ENCODE measurements at regions not wholly inside any gene's neighbourhood (a gene's known extent, or its start where the extent isn't known, plus 50 kb on each side); places are given as distances from the start of the nearest gene placed in this dataset.

DNA sequence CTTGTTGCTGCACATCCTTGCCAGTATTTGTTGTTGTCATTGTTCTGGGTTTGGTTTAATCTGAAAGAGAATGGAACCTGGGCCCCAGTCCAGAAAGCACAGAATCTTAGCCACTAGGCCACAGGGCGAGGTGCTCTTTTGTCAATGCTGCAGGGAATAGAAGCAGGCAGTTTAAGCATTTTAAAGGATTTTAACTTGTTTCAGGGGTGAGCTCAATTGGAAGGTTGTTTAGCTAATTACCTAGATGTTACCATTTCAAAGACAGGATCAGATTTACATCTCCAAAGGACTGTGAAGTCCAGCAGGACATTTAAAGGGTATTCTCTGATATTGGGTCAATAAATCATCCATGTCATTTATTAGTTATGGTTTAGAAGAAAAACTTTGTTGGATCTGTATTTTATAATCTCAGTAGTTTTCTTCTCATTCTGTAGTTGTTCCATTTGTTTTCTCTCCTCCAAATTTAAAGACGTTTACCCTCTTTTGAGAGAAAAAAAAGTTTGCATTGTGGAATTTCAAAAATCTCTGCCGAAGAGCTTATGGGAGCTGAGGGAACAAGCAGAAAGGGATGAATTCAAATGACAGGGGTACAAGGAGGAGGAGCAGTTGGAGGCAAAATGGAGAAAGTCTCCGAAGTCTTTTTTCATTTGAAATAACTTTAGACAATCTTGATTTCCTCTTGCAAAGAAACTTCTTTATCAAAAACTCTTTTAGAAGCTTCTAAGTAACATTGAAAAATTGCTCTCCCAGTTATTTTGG, 57.5 kb upstream of the FAM47C start:
- no peak for DNase-seq

DNA sequence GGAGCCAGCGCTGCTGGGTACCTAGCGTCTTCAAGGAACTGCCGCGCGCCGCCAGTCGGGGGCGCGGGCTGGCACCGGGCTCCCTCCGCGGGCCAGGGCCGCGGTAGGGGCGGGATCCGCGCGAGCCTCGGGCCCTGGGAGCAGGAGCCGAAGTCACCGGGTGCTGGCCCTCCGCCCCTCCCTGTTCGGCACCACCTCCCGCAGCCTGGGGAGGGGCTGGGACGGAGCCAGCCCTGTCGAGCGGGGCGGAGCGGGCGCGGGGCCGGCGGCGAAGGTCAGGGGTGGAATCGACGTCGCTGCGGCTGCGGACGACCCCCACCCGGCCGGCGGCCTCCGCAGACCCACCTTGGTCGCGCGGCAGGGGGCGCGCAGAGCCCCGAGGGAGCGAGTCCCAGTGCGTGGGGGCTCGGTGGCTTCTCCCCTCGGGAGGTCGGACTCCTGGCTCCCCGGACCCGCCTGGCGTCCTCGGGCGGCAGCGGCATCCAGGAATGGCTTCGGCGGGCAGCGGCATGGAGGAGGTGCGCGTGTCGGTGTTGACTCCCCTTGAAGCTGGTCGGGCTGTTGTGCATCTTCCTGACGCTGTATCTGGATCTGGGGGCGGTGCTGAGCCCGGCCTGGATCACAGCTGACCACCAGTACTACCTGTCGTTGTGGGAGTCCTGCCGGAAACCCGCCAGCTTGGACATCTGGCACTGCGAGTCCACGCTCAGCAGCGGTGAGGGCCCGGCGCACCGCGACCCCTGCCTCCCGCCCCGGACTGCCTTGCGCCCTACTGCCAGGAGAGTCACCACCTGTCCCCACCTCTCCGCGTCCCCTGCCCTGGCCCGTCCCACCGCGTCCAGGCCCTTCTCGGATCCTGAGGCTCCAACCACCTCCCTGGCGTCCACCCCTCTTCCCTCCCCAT, 50.5 kb upstream of the FAM47C start:
- DNase-seq: no peak

All from NCI-H1048 (cell line).